HL-60 (cell line): ENCODE measurements at regions not wholly inside any gene's neighbourhood (a gene's known extent, or its start where the extent isn't known, plus 50 kb on each side); places are given as distances from the start of the nearest gene placed in this dataset.

Source experiments
- CTCF ChIP-seq: IDR thresholded peaks from one replicate; pipeline ENCODE4 v1.5.1; 2011; ENCODE audit warnings: low read length, control low read depth, inconsistent platforms; ENCODE audit not compliant: insufficient read depth
- POLR2AphosphoS5 ChIP-seq: IDR thresholded peaks from 2 replicates; pipeline ENCODE4 v1.6.1; 2012; ENCODE audit warnings: low read depth

GRCh38 chr2:236882074-236882473 lies 203.6 kb upstream of the COPS8 start:
- TF ChIP-seq CTCF (no peak), POLR2AphosphoS5 (no peak)
